ENCODE measurements at regions not wholly inside any gene's neighbourhood (a gene's known extent, or its start where the extent isn't known, plus 50 kb on each side); places are given as distances from the start of the nearest gene placed in this dataset.

DNA sequence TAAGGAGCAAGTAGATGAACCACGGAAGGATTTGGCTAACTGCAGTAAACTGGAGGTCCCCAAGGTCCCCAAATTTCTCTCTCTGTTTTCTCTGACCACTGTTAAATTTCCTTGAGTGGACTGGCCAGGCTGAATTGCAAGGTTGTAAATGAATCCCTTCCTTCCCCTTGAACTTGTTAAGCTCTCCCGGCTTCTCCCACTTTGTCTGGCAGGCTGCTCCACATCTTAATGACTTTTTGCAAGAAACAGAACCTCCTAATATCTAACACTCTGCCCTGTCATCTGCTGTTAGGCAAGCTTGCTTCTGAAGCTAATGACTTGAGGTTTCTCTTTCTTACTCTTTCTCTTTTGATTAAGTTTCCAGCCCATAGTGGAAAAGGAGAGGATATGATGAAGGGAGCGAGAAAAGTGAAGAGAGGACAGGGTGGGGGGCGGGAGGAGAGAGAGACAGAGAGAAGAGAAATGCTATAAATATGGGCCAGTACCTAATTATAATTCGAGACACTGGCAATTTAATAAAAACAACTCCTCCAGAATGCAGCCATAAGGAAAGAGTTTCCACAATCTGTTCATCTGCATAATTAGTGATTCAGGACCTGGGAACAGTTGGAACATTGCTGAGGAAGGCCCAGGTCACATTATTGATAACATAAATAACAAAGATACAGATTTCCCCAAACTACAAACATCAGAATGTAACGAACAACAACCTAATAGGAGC is 437.3 kb upstream of the MPDZ start:
- TF ChIP-seq, protein P1, sequence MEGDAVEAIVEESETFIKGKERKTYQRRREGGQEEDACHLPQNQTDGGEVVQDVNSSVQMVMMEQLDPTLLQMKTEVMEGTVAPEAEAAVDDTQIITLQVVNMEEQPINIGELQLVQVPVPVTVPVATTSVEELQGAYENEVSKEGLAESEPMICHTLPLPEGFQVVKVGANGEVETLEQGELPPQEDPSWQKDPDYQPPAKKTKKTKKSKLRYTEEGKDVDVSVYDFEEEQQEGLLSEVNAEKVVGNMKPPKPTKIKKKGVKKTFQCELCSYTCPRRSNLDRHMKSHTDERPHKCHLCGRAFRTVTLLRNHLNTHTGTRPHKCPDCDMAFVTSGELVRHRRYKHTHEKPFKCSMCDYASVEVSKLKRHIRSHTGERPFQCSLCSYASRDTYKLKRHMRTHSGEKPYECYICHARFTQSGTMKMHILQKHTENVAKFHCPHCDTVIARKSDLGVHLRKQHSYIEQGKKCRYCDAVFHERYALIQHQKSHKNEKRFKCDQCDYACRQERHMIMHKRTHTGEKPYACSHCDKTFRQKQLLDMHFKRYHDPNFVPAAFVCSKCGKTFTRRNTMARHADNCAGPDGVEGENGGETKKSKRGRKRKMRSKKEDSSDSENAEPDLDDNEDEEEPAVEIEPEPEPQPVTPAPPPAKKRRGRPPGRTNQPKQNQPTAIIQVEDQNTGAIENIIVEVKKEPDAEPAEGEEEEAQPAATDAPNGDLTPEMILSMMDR (IDR thresholded peaks at IDR 0.05; ENCODE audit: low read depth, low read length), result no peak
- H3K4me3 ChIP-seq (ENCODE audit: low read depth, low read length), result no peak overlapping the region

DNA sequence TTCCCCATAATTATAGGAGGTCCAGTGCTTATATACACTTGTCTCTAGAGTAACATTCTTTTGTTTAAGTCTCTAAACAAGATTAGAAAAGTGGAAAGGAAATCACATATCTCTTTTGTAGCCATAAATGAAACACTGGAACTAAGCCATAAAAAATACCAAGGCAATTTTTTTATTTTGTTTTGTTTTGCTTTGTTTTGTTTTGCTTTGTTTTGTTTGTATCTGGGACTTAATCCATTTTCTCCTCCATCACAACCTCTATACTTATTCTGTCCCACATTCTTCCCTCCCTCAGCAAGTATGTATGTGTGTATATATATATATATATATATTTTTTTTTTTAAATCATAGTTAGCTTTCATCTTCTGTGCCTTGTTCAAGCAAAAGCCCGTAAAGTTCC is 436.6 kb upstream of the MPDZ start:
- TF ChIP-seq, protein P1 (IDR thresholded peaks at IDR 0.05; ENCODE audit: low read depth, low read length), result no peak
- no peak overlapping the region for H3K4me3 ChIP-seq (ENCODE audit: low read depth, low read length)

DNA sequence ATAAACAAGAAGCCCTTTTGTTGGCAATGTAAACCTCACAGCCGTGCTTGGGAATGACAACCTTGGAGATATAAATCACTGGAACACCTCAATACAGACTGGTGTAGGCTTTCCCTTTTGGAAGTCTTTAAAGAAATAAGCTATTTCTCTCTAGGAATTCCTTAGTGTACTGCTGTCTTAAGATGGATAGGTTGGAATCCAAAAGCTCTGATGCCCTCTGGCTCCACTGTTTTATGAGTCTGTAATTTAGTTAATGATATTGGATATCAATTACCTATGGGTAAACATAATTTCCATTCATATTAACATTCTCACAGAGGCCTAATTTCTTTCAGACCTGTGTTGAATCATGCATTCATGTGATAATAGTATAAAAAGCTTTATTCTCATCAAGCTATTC is 435.9 kb upstream of the MPDZ start:
- H3K4me3 ChIP-seq (ENCODE audit: low read depth, low read length), result no peak overlapping the region
- TF ChIP-seq, protein P1 (IDR thresholded peaks at IDR 0.05; ENCODE audit: low read depth, low read length), result no peak

DNA sequence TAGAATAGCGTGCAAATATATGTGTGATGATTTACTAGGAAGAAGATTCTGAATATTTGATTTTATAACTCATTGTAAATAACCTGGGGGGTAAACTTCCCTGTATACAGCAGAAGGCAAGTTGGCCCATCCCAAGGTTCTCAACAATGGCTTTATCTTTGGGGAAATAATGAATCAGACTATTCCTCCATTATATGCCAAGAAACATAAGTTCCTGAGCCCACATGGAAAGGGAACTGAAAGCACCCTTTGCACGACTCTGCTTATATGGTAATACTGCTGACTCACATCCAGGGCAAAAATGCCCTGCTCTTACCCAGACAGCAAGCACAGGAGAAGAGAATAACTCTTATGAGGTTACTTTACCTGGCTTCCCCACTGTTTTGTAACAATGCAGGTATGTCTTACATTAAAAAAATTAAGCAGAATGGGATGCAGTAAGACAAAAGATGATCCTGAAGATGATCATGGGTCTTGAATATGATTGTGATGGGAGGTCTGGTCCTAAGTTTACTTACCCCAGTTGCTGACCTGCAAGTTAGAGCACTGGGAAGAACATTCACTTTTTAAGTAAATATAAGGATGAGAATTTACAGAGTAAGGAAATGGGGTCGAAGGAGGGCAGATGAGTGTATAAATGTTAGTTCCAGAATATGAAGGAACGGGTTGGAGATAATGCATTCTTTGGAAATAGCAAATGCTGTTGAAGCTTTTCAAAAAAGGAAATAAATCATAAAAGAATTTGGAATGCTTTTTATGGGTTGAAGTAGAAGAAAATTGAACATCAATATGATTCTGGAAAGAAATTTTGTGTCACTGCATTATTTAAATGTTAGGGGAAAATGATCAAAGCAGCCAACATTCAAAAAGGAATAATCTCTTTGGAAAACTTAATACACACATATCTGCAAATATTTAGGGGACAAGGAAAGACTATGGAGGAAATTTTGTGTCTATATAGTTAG is 428.4 kb upstream of the MPDZ start:
- TF ChIP-seq, protein P1 (IDR thresholded peaks at IDR 0.05; ENCODE audit: low read depth, low read length), result no peak

DNA sequence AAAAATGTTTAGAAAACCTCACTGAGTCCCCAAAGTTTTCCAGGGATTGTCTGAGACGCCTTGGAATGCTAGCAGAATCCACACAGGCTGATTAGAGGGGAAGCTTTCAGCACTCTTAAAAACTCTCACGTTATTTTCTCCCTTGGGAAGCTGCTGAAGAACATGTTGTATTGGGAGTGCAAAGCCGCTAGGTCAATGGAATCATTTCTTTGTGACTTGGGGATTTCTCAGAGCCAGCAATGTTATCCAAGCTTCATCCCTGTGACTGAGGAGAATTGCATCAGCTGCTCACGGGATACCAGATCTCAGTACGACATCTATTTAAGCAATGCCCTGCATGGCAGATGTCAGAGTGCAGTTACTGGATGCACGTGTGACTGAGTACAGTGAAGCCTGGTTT is 426.4 kb upstream of the MPDZ start:
- H3K4me3 ChIP-seq (ENCODE audit: low read depth, low read length), result no peak overlapping the region
- TF ChIP-seq, protein P1 (IDR thresholded peaks at IDR 0.05; ENCODE audit: low read depth, low read length), result no peak

More for the DNA sequence above, 428.4 kb upstream of the MPDZ start:
- no peak overlapping the region for H3K4me3 ChIP-seq (ENCODE audit: low read depth, low read length)

DNA sequence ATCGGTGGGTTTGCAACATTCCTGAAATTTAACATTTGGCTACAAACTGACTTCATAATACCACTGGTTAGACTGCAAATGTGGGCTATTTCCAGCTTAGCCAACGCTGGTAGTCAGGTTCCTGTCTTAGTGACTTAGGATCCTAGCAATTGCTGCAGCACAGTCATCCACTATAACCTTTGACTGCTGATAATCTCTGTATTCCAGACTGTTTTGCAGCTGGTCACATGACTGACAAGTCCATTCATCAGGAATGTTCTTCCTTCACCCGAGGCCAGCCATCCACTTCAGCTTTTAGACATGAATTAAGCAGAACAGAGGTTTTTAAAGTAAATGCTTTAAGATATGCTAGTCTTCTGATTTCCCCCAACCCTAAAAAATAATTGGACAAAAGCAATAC is 425.9 kb upstream of the MPDZ start:
- H3K4me3 ChIP-seq (ENCODE audit: low read depth, low read length), result no peak overlapping the region
- TF ChIP-seq, protein P1 (IDR thresholded peaks at IDR 0.05; ENCODE audit: low read depth, low read length), result no peak

DNA sequence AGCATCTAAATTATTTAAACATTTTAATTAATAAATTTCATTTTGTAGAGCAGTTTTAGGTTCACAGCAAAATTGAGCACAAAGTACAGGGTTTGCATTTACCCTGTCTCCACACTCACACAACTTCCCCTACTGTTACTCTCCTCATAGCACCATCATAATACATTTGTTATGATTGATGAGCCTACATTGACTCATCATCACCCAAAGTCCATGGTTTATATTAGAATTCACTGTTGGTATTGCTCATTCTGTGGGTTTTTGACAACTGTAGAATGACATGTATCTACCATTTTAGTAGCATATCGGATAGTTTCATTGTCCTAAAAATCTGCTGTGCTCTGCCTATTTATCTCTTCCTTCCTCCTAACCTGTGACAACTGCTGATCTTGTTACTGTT is 411.1 kb upstream of the MPDZ start:
- TF ChIP-seq, protein P1 (IDR thresholded peaks at IDR 0.05; ENCODE audit: low read depth, low read length), result no peak
- H3K4me3 ChIP-seq (ENCODE audit: low read depth, low read length), result no peak overlapping the region

All from WI38 (cell line).